ENCODE measurements at regions not wholly inside any gene's neighbourhood (a gene's known extent, or its start where the extent isn't known, plus 50 kb on each side); places are given as distances from the start of the nearest gene placed in this dataset.

- no peak for TF ChIP-seq EZH2phosphoT487 (IDR thresholded peaks at IDR 0.05)
- no peak for TF ChIP-seq EZH2 (IDR thresholded peaks at IDR 0.05)
- TF ChIP-seq, protein P1, sequence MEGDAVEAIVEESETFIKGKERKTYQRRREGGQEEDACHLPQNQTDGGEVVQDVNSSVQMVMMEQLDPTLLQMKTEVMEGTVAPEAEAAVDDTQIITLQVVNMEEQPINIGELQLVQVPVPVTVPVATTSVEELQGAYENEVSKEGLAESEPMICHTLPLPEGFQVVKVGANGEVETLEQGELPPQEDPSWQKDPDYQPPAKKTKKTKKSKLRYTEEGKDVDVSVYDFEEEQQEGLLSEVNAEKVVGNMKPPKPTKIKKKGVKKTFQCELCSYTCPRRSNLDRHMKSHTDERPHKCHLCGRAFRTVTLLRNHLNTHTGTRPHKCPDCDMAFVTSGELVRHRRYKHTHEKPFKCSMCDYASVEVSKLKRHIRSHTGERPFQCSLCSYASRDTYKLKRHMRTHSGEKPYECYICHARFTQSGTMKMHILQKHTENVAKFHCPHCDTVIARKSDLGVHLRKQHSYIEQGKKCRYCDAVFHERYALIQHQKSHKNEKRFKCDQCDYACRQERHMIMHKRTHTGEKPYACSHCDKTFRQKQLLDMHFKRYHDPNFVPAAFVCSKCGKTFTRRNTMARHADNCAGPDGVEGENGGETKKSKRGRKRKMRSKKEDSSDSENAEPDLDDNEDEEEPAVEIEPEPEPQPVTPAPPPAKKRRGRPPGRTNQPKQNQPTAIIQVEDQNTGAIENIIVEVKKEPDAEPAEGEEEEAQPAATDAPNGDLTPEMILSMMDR (IDR thresholded peaks at IDR 0.05): no peak
- Histone ChIP-seq H3K4me1 (peaks cover 22% of the 10 kb centered on the region), H2AFZ (replicated peaks) (no peak overlapping the region), H3K9me3 (ENCODE audit: low read depth) (no peaks in the 10 kb centered on the region), H3K79me2 (ENCODE audit: low read depth) (no peaks in the 10 kb centered on the region), H3K4me3 (no peak overlapping the region), H3K27ac (no peak overlapping the region), H3K9ac (no peak overlapping the region), H3K4me2 (no peak overlapping the region), H3F3A (ENCODE audit: low read depth) (peaks cover 25% of the 10 kb centered on the region), H4K20me1 (ENCODE audit: low read depth) (no peaks in the 10 kb centered on the region), H3K27me3 (no peaks in the 10 kb centered on the region), H3K36me3 (no peaks in the 10 kb centered on the region)
- DNase-seq (ENCODE audit: low spot score): no peak
- H3K4me3 Mint-ChIP-seq: no peak overlapping the region
- no peaks in the 10 kb centered on the region for H3K36me3 Mint-ChIP-seq
- H3K27ac Mint-ChIP-seq: no peak overlapping the region
- peaks cover 4% of the 10 kb centered on the region for H3K27me3 Mint-ChIP-seq (ENCODE audit: insufficient read depth, low read depth)
- peaks cover 31% of the 10 kb centered on the region for H3K4me1 Mint-ChIP-seq
- peaks cover 2% of the 10 kb centered on the region for H3K9me3 Mint-ChIP-seq
Measured at GRCh38 chr9:105908069-105908468, 213.7 kb downstream of the TMEM38B start.

DNA sequence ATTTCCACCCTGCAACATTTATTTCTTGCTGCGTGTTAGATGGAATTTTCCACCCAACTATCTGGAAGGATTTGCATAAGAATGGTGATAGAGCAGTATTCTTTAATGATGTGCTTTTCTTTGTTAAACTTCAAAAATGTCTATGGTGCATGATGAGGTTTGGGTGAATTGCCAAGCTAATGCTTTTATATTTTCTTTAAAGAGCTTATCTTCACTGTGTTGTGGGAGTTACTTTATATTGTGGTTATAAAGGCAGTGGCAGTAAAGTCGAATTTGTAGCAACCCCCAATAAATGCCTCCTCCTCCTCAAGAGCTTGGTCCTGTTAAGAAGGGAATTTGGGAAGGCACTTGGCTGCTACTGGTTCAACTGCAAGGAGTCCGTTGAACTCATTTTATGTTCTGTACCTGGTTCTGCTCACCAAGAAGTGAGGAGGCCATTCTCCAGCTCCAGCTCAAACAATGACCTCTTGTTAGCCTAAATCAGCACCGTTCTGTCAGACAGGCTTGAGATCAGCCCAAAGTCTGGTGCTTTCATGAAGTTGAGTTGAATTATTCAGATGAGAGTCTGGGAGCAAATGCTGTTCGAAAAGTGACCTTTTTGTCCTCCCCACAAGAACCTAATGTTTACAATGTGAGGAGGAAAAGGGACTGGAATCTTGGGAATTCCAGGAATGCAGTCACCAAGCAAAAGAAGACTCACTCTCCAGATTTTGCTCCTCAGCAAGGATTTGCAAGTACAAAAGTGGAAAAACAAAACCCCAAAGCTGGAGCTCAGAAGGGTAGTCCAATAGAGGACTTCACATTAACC is 217.0 kb downstream of the TMEM38B start:
- H3K4me2 ChIP-seq: peak overlapping the region; percentile 62
- TF ChIP-seq EZH2 (IDR thresholded peaks at IDR 0.05) (no peak), EZH2phosphoT487 (IDR thresholded peaks at IDR 0.05) (no peak)
- TF ChIP-seq, protein P1 (IDR thresholded peaks at IDR 0.05): no peak
- H3K4me3 ChIP-seq: peak overlapping the region; percentile 2
- H3K9ac ChIP-seq: no peak overlapping the region
- Mint-ChIP-seq H3K27ac (peak overlapping the region; percentile 96), H3K4me1 (peaks cover 52% of the 10 kb centered on the region), H3K9me3 (peaks cover 5% of the 10 kb centered on the region), H3K27me3 (ENCODE audit: insufficient read depth, low read depth) (no peaks in the 10 kb centered on the region), H3K36me3 (peaks cover 3% of the 10 kb centered on the region), H3K4me3 (no peak overlapping the region)
- DNase-seq (ENCODE audit: low spot score): peak; percentile 88
- no peaks in the 10 kb centered on the region for H3K79me2 ChIP-seq (ENCODE audit: low read depth)
- H3K27ac ChIP-seq: peak overlapping the region; percentile 97
- H2AFZ ChIP-seq (replicated peaks): no peak overlapping the region
- no peaks in the 10 kb centered on the region for H3K36me3 ChIP-seq
- no peaks in the 10 kb centered on the region for H3K9me3 ChIP-seq (ENCODE audit: low read depth)
- H3K27me3 ChIP-seq: no peaks in the 10 kb centered on the region
- H3K4me1 ChIP-seq: peaks cover 39% of the 10 kb centered on the region
- peaks cover 25% of the 10 kb centered on the region for H3F3A ChIP-seq (ENCODE audit: low read depth)
- H4K20me1 ChIP-seq (ENCODE audit: low read depth): no peaks in the 10 kb centered on the region

- peaks cover 3% of the 10 kb centered on the region for H3K36me3 Mint-ChIP-seq
- Histone ChIP-seq H3K79me2 (ENCODE audit: low read depth) (no peaks in the 10 kb centered on the region), H3K9me3 (ENCODE audit: low read depth) (no peaks in the 10 kb centered on the region)
Measured at GRCh38 chr9:105912157-105912862, 218.0 kb downstream of the TMEM38B start.

More at GRCh38 chr9:105912157-105912862, 218.0 kb downstream of the TMEM38B start:
- peak overlapping the region; percentile 97 for H3K27ac ChIP-seq
- no peak for DNase-seq (ENCODE audit: low spot score)
- Mint-ChIP-seq H3K27ac (peak overlapping the region; percentile 47), H3K4me1 (peaks cover 52% of the 10 kb centered on the region), H3K9me3 (peaks cover 5% of the 10 kb centered on the region), H3K4me3 (no peak overlapping the region), H3K27me3 (ENCODE audit: insufficient read depth, low read depth) (no peaks in the 10 kb centered on the region)
- no peaks in the 10 kb centered on the region for H3K36me3 ChIP-seq
- H2AFZ ChIP-seq (replicated peaks): peak overlapping the region; percentile 45
- H3F3A ChIP-seq (ENCODE audit: low read depth): peaks cover 25% of the 10 kb centered on the region
- H3K27me3 ChIP-seq: no peaks in the 10 kb centered on the region
- H3K4me1 ChIP-seq: peaks cover 39% of the 10 kb centered on the region
- no peaks in the 10 kb centered on the region for H4K20me1 ChIP-seq (ENCODE audit: low read depth)
- no peak overlapping the region for H3K4me3 ChIP-seq
- H3K4me2 ChIP-seq: peak overlapping the region; percentile 43
- no peak overlapping the region for H3K9ac ChIP-seq
- TF ChIP-seq EZH2 (IDR thresholded peaks at IDR 0.05): no peak
- TF ChIP-seq EZH2phosphoT487 (IDR thresholded peaks at IDR 0.05): no peak
- TF ChIP-seq, protein P1 (IDR thresholded peaks at IDR 0.05): no peak

Measured in neural progenitor cell (in vitro differentiated cells).